Endothelial cell (in vitro differentiated cells): ENCODE measurements at regions not wholly inside any gene's neighbourhood (a gene's known extent, or its start where the extent isn't known, plus 50 kb on each side); places are given as distances from the start of the nearest gene placed in this dataset.

Experiments
- DNase-seq: peaks from one replicate; pipeline ENCODE4 v3.0.0; 2021; ENCODE audit warnings: low spot score
- H3K27ac Mint-ChIP-seq: one replicate; pipeline ENCODE4 v1.8.0; 2021; ENCODE audit warnings: mixed read lengths, inconsistent platforms; ENCODE audit not compliant: unreplicated experiment
- H3K27me3 Mint-ChIP-seq: one replicate; pipeline ENCODE4 v1.8.0; 2021; ENCODE audit warnings: mild to moderate bottlenecking, moderate library complexity, mixed read lengths, inconsistent platforms; ENCODE audit not compliant: unreplicated experiment
- H3K36me3 Mint-ChIP-seq: one replicate; pipeline ENCODE4 v1.8.0; 2021; ENCODE audit warnings: mild to moderate bottlenecking, low read depth, mixed read lengths, inconsistent platforms; ENCODE audit not compliant: unreplicated experiment
- H3K4me1 Mint-ChIP-seq: one replicate; pipeline ENCODE4 v1.8.0; 2021; ENCODE audit warnings: mild to moderate bottlenecking, mixed read lengths, inconsistent platforms; ENCODE audit not compliant: unreplicated experiment
- H3K4me3 Mint-ChIP-seq: one replicate; pipeline ENCODE4 v1.8.0; 2021; ENCODE audit warnings: mild to moderate bottlenecking, mixed read lengths, inconsistent platforms; ENCODE audit not compliant: unreplicated experiment
- H3K9me3 Mint-ChIP-seq: one replicate; pipeline ENCODE4 v1.8.0; 2021; ENCODE audit warnings: mixed read lengths, inconsistent platforms; ENCODE audit not compliant: unreplicated experiment
- TF ChIP-seq, protein P1 (sequence below): fragments of 200-600 bp; sonication (generic); IDR thresholded peaks from one replicate; pipeline ENCODE4 v1.5.0; 2021; ENCODE audit warnings: antibody characterized with exemption; ENCODE audit not compliant: unreplicated experiment

DNA sequence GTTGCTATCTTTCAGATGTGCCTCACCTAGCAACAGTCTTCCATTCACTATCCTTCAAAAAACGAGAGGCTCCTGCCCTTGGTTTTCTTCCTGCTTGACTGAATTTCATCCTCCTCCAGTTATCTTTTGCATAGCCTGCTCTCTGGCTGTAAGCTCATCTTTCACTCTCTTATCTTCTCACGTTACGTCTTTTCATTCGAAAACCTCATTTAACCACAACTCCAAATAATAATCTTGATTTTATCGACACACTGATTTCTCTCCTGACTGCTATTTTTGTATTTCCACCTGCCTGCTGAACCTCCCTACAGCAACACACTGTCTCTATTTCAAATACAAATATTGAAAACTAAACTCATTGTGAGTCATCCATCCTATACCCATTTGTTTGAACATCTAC is 230.7 kb upstream of the TMC3 start:
- Mint-ChIP-seq H3K36me3 (peaks cover 19% of the 10 kb centered on the region), H3K27ac (no peak overlapping the region), H3K27me3 (peaks cover 3% of the 10 kb centered on the region), H3K4me1 (peaks cover 26% of the 10 kb centered on the region), H3K9me3 (peaks cover 7% of the 10 kb centered on the region), H3K4me3 (no peak overlapping the region)
- TF ChIP-seq, protein P1, sequence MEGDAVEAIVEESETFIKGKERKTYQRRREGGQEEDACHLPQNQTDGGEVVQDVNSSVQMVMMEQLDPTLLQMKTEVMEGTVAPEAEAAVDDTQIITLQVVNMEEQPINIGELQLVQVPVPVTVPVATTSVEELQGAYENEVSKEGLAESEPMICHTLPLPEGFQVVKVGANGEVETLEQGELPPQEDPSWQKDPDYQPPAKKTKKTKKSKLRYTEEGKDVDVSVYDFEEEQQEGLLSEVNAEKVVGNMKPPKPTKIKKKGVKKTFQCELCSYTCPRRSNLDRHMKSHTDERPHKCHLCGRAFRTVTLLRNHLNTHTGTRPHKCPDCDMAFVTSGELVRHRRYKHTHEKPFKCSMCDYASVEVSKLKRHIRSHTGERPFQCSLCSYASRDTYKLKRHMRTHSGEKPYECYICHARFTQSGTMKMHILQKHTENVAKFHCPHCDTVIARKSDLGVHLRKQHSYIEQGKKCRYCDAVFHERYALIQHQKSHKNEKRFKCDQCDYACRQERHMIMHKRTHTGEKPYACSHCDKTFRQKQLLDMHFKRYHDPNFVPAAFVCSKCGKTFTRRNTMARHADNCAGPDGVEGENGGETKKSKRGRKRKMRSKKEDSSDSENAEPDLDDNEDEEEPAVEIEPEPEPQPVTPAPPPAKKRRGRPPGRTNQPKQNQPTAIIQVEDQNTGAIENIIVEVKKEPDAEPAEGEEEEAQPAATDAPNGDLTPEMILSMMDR, result no peak
- DNase-seq, result no peak

DNA sequence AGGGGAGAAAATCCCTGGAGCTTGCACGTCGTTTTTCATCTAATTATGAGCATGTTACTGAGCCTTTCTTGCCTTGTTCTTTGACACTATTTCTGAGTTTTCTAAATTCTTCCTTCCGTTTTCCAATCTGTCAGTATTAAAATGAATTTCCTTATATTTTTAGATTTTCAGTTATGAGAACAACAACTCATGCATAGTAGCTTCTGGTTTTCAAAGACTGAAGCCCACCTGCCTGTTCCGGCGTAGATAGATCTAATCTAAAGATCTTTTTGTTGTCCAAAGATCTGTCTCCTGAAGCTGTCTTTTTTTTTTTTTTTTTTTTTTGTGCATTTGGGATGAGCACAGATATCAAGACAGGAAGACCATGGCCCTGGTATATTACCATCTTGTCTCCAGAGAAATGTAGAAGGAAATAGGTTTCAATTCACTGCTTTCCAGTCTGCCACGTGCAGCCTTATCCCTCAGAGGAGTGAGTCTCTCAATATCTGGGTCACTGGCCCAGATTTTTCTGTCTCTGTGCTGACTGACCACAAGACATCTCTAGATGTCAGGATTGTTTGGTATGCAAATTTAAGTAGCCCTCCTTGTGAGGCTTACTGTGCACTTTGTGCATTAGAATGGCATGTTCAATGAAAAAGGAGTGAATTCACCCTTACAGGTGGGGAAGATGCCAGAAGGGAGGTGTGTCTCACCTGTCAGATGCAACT is 222.3 kb upstream of the TMC3 start:
- H3K36me3 Mint-ChIP-seq, result peaks cover 12% of the 10 kb centered on the region
- TF ChIP-seq, protein P1, result no peak
- H3K27me3 Mint-ChIP-seq, result peaks cover under 1% of the 10 kb centered on the region
- no peak overlapping the region for H3K27ac Mint-ChIP-seq
- H3K4me3 Mint-ChIP-seq, result no peak overlapping the region
- peaks cover under 1% of the 10 kb centered on the region for H3K9me3 Mint-ChIP-seq
- no peak for DNase-seq
- H3K4me1 Mint-ChIP-seq, result no peaks in the 10 kb centered on the region

DNA sequence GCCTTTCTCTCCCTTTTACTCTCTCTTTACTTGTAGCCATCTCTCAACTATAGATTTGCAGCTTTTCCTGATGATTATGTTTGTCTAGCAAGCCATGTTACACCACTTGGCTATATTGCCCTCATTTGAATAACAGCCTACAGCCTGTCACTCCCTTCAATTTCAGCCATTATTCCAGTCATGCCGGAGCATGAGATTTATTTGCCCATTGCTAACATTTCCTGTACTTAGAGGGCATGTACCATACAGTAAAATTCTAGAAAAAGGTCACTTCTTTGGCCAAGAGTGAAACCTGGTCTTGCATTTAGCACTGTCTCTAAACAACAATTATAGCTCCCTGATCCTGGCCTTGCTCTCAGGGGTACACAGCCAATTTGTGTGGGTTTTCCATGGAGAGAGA is 221.7 kb upstream of the TMC3 start:
- H3K36me3 Mint-ChIP-seq, result peaks cover 9% of the 10 kb centered on the region
- H3K4me1 Mint-ChIP-seq, result no peaks in the 10 kb centered on the region
- DNase-seq, result no peak
- H3K4me3 Mint-ChIP-seq, result no peak overlapping the region
- TF ChIP-seq, protein P1, result no peak
- H3K9me3 Mint-ChIP-seq, result no peaks in the 10 kb centered on the region
- H3K27me3 Mint-ChIP-seq, result no peaks in the 10 kb centered on the region
- H3K27ac Mint-ChIP-seq, result no peak overlapping the region

DNA sequence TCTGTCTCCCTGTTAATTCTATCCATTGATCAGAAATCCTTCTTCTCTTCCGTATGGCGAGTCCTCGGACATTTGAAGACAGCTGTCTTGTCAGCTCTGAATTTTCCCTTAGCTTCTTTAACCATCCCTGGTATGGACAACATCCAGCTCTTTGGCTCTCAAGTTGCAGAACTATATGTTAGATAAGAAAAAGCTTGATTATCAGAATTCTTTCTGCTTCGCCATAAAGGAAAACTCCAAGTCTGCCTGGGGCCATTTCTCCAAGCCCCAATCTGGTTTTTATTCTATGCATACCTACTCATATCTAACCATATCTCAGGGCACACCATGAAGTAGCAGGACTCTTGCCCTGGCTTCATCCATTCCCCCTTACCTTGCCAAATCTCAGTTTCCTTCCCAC is 215.7 kb upstream of the TMC3 start:
- no peaks in the 10 kb centered on the region for H3K4me1 Mint-ChIP-seq
- H3K27ac Mint-ChIP-seq, result no peak overlapping the region
- H3K9me3 Mint-ChIP-seq, result no peaks in the 10 kb centered on the region
- TF ChIP-seq, protein P1, result no peak
- DNase-seq, result no peak
- peaks cover 4% of the 10 kb centered on the region for H3K36me3 Mint-ChIP-seq
- peaks cover 1% of the 10 kb centered on the region for H3K27me3 Mint-ChIP-seq
- H3K4me3 Mint-ChIP-seq, result no peak overlapping the region

DNA sequence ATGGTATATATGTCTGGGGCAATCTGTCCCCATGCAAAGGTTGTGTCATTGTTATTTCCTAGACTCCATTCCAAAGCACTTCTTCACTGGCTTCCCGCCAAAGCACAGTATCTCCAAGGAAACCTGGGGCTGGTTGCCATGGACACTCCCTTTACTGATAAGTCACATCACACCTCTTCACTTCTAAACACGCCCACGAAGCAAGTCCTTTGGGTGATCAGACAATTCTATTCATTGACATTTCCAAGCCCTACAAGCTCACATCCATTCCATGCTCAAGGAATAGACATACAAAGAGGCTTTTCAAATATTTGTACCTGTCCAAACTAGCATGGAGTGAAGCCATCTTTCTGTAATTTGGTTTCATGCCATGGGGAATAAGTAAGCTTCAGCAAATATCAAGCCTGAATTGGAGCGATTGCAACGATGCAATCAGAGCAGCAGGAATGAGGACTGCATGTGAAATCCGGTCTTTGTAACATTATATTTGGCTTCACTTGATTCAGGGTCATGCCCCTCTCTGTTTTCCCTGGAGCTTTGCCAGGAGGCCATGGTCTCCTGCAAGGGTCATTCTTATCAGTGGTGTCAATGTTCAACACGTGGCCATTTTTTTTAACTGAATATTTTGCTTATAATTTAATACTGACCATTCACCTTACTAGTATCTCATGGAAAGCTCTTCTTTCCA is 201.6 kb upstream of the TMC3 start:
- H3K9me3 Mint-ChIP-seq, result no peaks in the 10 kb centered on the region
- H3K36me3 Mint-ChIP-seq, result no peaks in the 10 kb centered on the region
- no peak overlapping the region for H3K27ac Mint-ChIP-seq
- DNase-seq, result no peak
- no peaks in the 10 kb centered on the region for H3K4me1 Mint-ChIP-seq
- TF ChIP-seq, protein P1, result no peak
- H3K27me3 Mint-ChIP-seq, result no peaks in the 10 kb centered on the region
- H3K4me3 Mint-ChIP-seq, result no peak overlapping the region
